ENCODE measurements at regions not wholly inside any gene's neighbourhood (a gene's known extent, or its start where the extent isn't known, plus 50 kb on each side); places are given as distances from the start of the nearest gene placed in this dataset.

- no peak for DNase-seq
- intact Hi-C loops (cut with micrococcal nuclease), result no loop called here
- H3K27ac ChIP-seq (replicated peaks), result no peak overlapping the region
- H3K4me3 ChIP-seq, result no peak overlapping the region
- no peaks in the 10 kb centered on the region for H3K27me3 ChIP-seq (ENCODE audit: low read depth)
- H3K4me1 ChIP-seq, result no peaks in the 10 kb centered on the region
- peaks cover 28% of the 10 kb centered on the region for H3K9me3 ChIP-seq (replicated peaks)
- TF ChIP-seq CTCF (IDR thresholded peaks at IDR 0.05; ENCODE audit: borderline replicate concordance), result no peak
- H3K36me3 ChIP-seq, result no peaks in the 10 kb centered on the region
Measured at GRCh38 chr5:97778451-97778850, 595.4 kb upstream of the RIOK2 start.

DNA sequence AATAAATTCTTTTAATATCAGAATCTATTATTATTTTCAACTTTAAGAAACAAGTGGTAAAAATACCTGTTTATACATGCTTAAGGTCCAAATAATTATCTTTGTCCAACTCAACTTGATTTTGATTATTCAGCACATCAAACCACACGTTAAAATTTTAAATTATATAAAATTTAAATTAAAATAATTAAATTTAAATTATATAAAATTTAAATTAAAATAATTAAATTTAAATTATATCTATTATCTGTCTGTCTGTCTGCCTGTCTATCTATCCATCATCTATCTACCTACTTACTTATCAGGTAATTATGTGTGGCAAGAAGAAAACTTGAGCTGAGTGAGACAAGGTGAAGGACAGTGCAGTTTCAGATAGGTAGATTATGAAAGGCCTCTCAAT, 605.3 kb upstream of the RIOK2 start:
- H3K4me1 ChIP-seq, result no peaks in the 10 kb centered on the region
- no peaks in the 10 kb centered on the region for H3K36me3 ChIP-seq
- H3K27me3 ChIP-seq (ENCODE audit: low read depth), result no peaks in the 10 kb centered on the region
- intact Hi-C loops (cut with micrococcal nuclease), result no loop called here
- no peak for TF ChIP-seq CTCF (IDR thresholded peaks at IDR 0.05; ENCODE audit: borderline replicate concordance)
- H3K27ac ChIP-seq (replicated peaks), result no peak overlapping the region
- no peaks in the 10 kb centered on the region for H3K9me3 ChIP-seq (replicated peaks)
- no peak overlapping the region for H3K4me3 ChIP-seq
- DNase-seq, result no peak

GRCh38 chr5:97797994-97798451, 615.0 kb upstream of the RIOK2 start:
- Histone ChIP-seq H3K27me3 (ENCODE audit: low read depth) (no peaks in the 10 kb centered on the region), H3K4me3 (no peak overlapping the region), H3K9me3 (replicated peaks) (peaks cover 7% of the 10 kb centered on the region), H3K36me3 (no peaks in the 10 kb centered on the region), H3K4me1 (no peaks in the 10 kb centered on the region), H3K27ac (replicated peaks) (no peak overlapping the region)
- TF ChIP-seq CTCF (IDR thresholded peaks at IDR 0.05; ENCODE audit: borderline replicate concordance), result no peak
- intact Hi-C loops (cut with micrococcal nuclease), result no loop called here
- no peak for DNase-seq

DNA sequence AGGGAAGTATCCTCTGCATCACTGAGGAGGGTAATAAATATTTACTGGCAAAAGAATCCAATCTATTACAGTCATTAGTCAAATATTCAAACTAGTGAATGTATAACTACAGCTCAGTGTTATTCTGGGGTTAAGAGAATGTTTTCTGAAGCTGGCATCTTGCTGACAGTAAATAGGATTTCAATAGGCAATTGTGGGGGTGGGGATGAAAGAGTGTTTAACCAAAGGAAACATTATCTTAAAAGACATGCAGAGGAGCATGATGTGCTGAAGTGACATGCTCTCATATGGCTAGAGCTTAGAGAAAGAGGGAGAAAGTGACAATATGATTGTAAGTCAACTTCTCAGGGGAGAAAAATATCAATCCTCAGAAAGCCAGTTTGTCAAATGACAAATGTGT, 618.4 kb upstream of the RIOK2 start:
- H3K4me3 ChIP-seq, result no peak overlapping the region
- no peak for TF ChIP-seq CTCF (IDR thresholded peaks at IDR 0.05; ENCODE audit: borderline replicate concordance)
- H3K27ac ChIP-seq (replicated peaks), result no peak overlapping the region
- intact Hi-C loops (cut with micrococcal nuclease), result no loop called here
- no peak for DNase-seq
- H3K9me3 ChIP-seq (replicated peaks), result peaks cover 29% of the 10 kb centered on the region
- no peaks in the 10 kb centered on the region for H3K36me3 ChIP-seq
- H3K27me3 ChIP-seq (ENCODE audit: low read depth), result no peaks in the 10 kb centered on the region
- H3K4me1 ChIP-seq, result no peaks in the 10 kb centered on the region

DNA sequence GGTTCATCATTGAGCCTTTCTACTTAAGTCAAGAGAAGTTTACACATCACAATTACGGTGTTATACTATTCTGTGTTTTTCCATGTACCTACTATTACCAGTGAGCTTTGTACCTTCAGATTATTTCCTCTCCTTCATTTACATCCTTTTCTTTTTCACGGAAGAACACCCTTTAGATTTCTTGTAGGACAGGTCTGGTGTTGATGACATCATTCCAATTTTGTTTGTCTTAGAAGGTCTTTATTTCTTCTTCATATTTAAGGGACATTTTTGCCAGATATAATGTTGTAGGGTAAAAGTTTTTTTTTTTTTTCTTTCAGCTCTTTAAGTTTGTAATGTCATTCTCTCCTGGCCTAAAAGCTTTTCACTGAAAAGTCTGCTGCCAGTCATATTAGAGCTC, 637.1 kb upstream of the RIOK2 start:
- no peaks in the 10 kb centered on the region for H3K4me1 ChIP-seq
- no peaks in the 10 kb centered on the region for H3K36me3 ChIP-seq
- no peak overlapping the region for H3K27ac ChIP-seq (replicated peaks)
- H3K4me3 ChIP-seq, result no peak overlapping the region
- intact Hi-C loops (cut with micrococcal nuclease), result no loop called here
- TF ChIP-seq CTCF (IDR thresholded peaks at IDR 0.05; ENCODE audit: borderline replicate concordance), result no peak
- H3K27me3 ChIP-seq (ENCODE audit: low read depth), result no peaks in the 10 kb centered on the region
- no peak for DNase-seq
- H3K9me3 ChIP-seq (replicated peaks), result peaks cover 30% of the 10 kb centered on the region
